ENCODE measurements at regions not wholly inside any gene's neighbourhood (a gene's known extent, or its start where the extent isn't known, plus 50 kb on each side); places are given as distances from the start of the nearest gene placed in this dataset.

GRCh38 chr3:144282313-144282712 lies 310.7 kb downstream of the DIPK2A start:
- Histone ChIP-seq H3K9me3 (ENCODE audit: control insufficient read depth in 2 of 2, insufficient read depth in 1 of 2, low read depth in 1 of 2, low read length in 1 of 2) (no peaks in the 10 kb centered on the region), H3K36me3 (ENCODE audit: control insufficient read depth in 3 of 3, insufficient read depth in 2 of 3, low read depth in 1 of 3, low read length in 3 of 3) (no peaks in the 10 kb centered on the region), H3K4me1 (ENCODE audit: control insufficient read depth in 3 of 3, insufficient read depth in 2 of 3, low read depth in 1 of 3, low read length in 2 of 3) (no peaks in the 10 kb centered on the region), H3K4me3 (ENCODE audit: low read depth in 1 of 3, low read length in 3 of 3) (no peak overlapping the region), H3K27me3 (ENCODE audit: control insufficient read depth in 3 of 3, insufficient read depth in 3 of 3, low read length in 3 of 3) (no peaks in the 10 kb centered on the region), H3K27ac (ENCODE audit: low read depth in 1 of 3, low read length in 2 of 3) (no peak overlapping the region)
- WGBS, 3 donors, result 83 to 91% (median 88%) methylated on average over 2 of the region's 2 CpGs
- DNase-seq (no peak), FAIRE-seq (no peak)

GRCh38 chr3:144286235-144286910 lies 314.8 kb downstream of the DIPK2A start:
- Histone ChIP-seq H3K27ac (ENCODE audit: low read depth in 1 of 3, low read length in 2 of 3) (no peak overlapping the region), H3K9me3 (ENCODE audit: control insufficient read depth in 2 of 2, insufficient read depth in 1 of 2, low read depth in 1 of 2, low read length in 1 of 2) (no peaks in the 10 kb centered on the region), H3K4me1 (ENCODE audit: control insufficient read depth in 3 of 3, insufficient read depth in 2 of 3, low read depth in 1 of 3, low read length in 2 of 3) (no peaks in the 10 kb centered on the region), H3K4me3 (ENCODE audit: low read depth in 1 of 3, low read length in 3 of 3) (no peak overlapping the region), H3K36me3 (ENCODE audit: control insufficient read depth in 3 of 3, insufficient read depth in 2 of 3, low read depth in 1 of 3, low read length in 3 of 3) (no peaks in the 10 kb centered on the region), H3K27me3 (ENCODE audit: control insufficient read depth in 3 of 3, insufficient read depth in 3 of 3, low read length in 3 of 3) (no peaks in the 10 kb centered on the region)
- DNase-seq (no peak), FAIRE-seq (no peak)
- WGBS, 3 donors, result 76 to 81% (median 77%) methylated on average over 6 of the region's 6 CpGs

- FAIRE-seq, result no peak
- no peaks in the 10 kb centered on the region for H3K9me3 ChIP-seq (ENCODE audit: control insufficient read depth in 2 of 2, insufficient read depth in 1 of 2, low read depth in 1 of 2, low read length in 1 of 2)
- no peaks in the 10 kb centered on the region for H3K36me3 ChIP-seq (ENCODE audit: control insufficient read depth in 3 of 3, insufficient read depth in 2 of 3, low read depth in 1 of 3, low read length in 3 of 3)
- no peak for DNase-seq
- no peaks in the 10 kb centered on the region for H3K4me1 ChIP-seq (ENCODE audit: control insufficient read depth in 3 of 3, insufficient read depth in 2 of 3, low read depth in 1 of 3, low read length in 2 of 3)
- no peak overlapping the region for H3K4me3 ChIP-seq (ENCODE audit: low read depth in 1 of 3, low read length in 3 of 3)
- H3K27ac ChIP-seq (ENCODE audit: low read depth in 1 of 3, low read length in 2 of 3), result no peak overlapping the region
- H3K27me3 ChIP-seq (ENCODE audit: control insufficient read depth in 3 of 3, insufficient read depth in 3 of 3, low read length in 3 of 3), result no peaks in the 10 kb centered on the region
- 8 to 22% (median 18%) methylated on average over 1 of the region's 1 CpG for WGBS, 3 donors
Observed at GRCh38 chr3:144287001-144287400, 315.4 kb downstream of the DIPK2A start.

DNA sequence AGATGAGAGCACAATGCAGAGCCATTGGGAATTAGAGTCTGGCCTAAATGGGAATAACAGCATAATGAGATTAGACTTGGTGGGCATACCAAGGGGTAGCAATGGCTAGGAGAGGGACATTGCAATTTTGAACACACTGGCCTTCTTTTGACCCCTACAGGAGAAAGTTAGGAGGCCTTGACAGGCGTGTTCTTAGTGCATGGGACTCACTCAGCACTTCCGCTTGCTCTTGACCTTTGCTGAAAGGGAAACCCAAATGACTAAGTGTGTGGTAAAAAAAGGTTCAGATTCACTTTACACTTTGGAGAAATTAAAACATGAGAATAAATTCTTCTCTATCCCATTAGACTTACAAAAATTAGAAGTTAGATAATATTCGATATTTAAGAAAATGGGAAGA lies 317.4 kb downstream of the DIPK2A start:
- Histone ChIP-seq H3K4me1 (ENCODE audit: control insufficient read depth in 3 of 3, insufficient read depth in 2 of 3, low read depth in 1 of 3, low read length in 2 of 3) (no peaks in the 10 kb centered on the region), H3K36me3 (ENCODE audit: control insufficient read depth in 3 of 3, insufficient read depth in 2 of 3, low read depth in 1 of 3, low read length in 3 of 3) (no peaks in the 10 kb centered on the region), H3K27ac (ENCODE audit: low read depth in 1 of 3, low read length in 2 of 3) (no peak overlapping the region), H3K9me3 (ENCODE audit: control insufficient read depth in 2 of 2, insufficient read depth in 1 of 2, low read depth in 1 of 2, low read length in 1 of 2) (no peaks in the 10 kb centered on the region), H3K4me3 (ENCODE audit: low read depth in 1 of 3, low read length in 3 of 3) (no peak overlapping the region), H3K27me3 (ENCODE audit: control insufficient read depth in 3 of 3, insufficient read depth in 3 of 3, low read length in 3 of 3) (no peaks in the 10 kb centered on the region)
- 74 to 83% (median 75%) methylated on average over 3 of the region's 3 CpGs for WGBS, 3 donors
- FAIRE-seq (no peak), DNase-seq (no peak)

DNA sequence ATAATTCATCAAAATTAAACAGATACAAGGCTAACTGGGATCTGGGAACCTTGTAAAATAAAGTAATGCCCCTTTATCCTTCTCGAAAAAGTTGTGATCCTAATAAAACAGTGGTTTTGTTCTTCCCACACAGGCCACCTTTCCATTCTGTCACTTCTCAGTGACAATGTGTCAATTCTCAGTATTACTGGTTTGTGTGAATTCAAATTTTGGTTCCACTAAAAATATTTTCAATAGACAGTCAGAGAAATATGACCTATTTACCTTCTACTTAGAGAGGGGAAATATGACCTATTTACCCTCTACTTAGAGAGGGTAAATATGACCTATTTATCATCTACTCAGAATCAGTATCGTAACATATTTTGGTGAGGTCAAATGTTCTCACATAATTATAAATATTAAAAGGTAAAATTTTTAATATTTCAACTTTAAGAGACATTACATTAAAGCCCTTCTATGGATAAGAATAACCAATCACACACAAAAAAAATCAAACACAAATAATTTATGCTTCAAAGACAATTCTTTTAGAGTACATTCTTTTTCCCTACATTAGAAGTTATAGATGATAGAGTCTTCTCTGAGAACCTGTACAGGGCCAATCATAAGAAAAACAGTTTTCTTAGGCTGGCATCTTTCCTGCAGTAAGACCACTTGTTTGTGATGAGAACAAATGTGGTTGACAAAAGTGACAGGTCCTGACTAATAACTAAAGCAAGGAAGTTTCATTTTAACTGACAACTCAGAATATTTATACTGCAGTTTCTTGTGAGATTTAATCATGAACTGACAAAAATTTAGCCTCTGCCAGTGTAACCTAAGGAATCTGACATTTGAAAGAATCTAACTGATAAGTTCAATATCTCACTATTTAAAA lies 323.3 kb downstream of the DIPK2A start:
- DNase-seq (no peak), FAIRE-seq (no peak)
- Histone ChIP-seq H3K27ac (ENCODE audit: low read depth in 1 of 3, low read length in 2 of 3) (no peak overlapping the region), H3K9me3 (ENCODE audit: control insufficient read depth in 2 of 2, insufficient read depth in 1 of 2, low read depth in 1 of 2, low read length in 1 of 2) (no peaks in the 10 kb centered on the region), H3K27me3 (ENCODE audit: control insufficient read depth in 3 of 3, insufficient read depth in 3 of 3, low read length in 3 of 3) (no peaks in the 10 kb centered on the region), H3K4me3 (ENCODE audit: low read depth in 1 of 3, low read length in 3 of 3) (no peak overlapping the region), H3K4me1 (ENCODE audit: control insufficient read depth in 3 of 3, insufficient read depth in 2 of 3, low read depth in 1 of 3, low read length in 2 of 3) (no peaks in the 10 kb centered on the region), H3K36me3 (ENCODE audit: control insufficient read depth in 3 of 3, insufficient read depth in 2 of 3, low read depth in 1 of 3, low read length in 3 of 3) (no peaks in the 10 kb centered on the region)
- WGBS, 3 donors, result 72 to 80% (median 76%) methylated on average over 2 of the region's 2 CpGs

DNA sequence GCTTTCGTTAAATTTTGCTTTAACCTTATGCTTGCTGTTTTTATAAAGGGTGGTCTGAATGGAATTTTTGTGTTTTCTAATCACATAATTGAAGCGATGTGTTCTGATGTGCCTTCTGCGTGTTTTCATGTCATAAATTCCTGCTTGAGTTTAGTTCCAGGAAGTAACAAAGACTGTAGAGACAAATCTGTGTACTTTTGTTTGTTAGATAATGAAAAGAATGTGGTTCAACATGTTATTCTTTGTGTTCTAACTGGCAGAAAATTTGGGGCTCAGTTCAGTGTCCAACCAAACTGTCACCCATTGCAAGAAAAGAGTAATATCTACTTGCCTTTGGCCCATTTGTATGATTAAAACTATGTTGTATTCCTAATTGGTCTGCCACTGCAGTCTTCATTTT lies 324.0 kb downstream of the DIPK2A start:
- FAIRE-seq (no peak), DNase-seq (no peak)
- H3K9me3 ChIP-seq (ENCODE audit: control insufficient read depth in 2 of 2, insufficient read depth in 1 of 2, low read depth in 1 of 2, low read length in 1 of 2), result no peaks in the 10 kb centered on the region
- H3K36me3 ChIP-seq (ENCODE audit: control insufficient read depth in 3 of 3, insufficient read depth in 2 of 3, low read depth in 1 of 3, low read length in 3 of 3), result no peaks in the 10 kb centered on the region
- H3K27ac ChIP-seq (ENCODE audit: low read depth in 1 of 3, low read length in 2 of 3), result no peak overlapping the region
- H3K4me3 ChIP-seq (ENCODE audit: low read depth in 1 of 3, low read length in 3 of 3), result no peak overlapping the region
- H3K27me3 ChIP-seq (ENCODE audit: control insufficient read depth in 3 of 3, insufficient read depth in 3 of 3, low read length in 3 of 3), result no peaks in the 10 kb centered on the region
- 14 to 39% (median 25%) methylated on average over 3 of the region's 3 CpGs for WGBS, 3 donors
- H3K4me1 ChIP-seq (ENCODE audit: control insufficient read depth in 3 of 3, insufficient read depth in 2 of 3, low read depth in 1 of 3, low read length in 2 of 3), result no peaks in the 10 kb centered on the region

DNA sequence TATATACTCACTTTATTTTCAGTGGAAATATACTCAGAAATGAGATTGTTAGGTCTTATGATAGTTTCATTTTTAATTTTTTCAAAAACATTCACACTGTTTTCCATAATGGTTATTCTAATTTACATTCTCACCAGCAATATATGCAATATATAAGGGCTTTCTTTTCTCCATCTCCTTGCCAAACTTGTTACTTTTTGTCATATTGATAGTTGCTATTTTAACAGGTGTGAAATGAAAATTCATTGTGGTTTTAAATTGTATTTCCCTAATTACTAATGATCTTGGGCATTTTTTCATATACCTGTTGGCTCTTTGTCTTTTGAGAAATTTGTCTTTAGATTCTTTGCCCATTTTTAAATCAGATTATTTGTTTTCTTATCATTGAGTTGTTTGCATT lies 325.2 kb downstream of the DIPK2A start:
- no peaks in the 10 kb centered on the region for H3K36me3 ChIP-seq (ENCODE audit: control insufficient read depth in 3 of 3, insufficient read depth in 2 of 3, low read depth in 1 of 3, low read length in 3 of 3)
- DNase-seq (no peak), FAIRE-seq (no peak)
- H3K4me3 ChIP-seq (ENCODE audit: low read depth in 1 of 3, low read length in 3 of 3), result no peak overlapping the region
- H3K27ac ChIP-seq (ENCODE audit: low read depth in 1 of 3, low read length in 2 of 3), result no peak overlapping the region
- no peaks in the 10 kb centered on the region for H3K4me1 ChIP-seq (ENCODE audit: control insufficient read depth in 3 of 3, insufficient read depth in 2 of 3, low read depth in 1 of 3, low read length in 2 of 3)
- peaks cover 0 to 1% of the 10 kb centered on the region in 2 donors for H3K9me3 ChIP-seq (ENCODE audit: control insufficient read depth in 2 of 2, insufficient read depth in 1 of 2, low read depth in 1 of 2, low read length in 1 of 2)
- H3K27me3 ChIP-seq (ENCODE audit: control insufficient read depth in 3 of 3, insufficient read depth in 3 of 3, low read length in 3 of 3), result no peaks in the 10 kb centered on the region

- Histone ChIP-seq H3K27me3 (ENCODE audit: control insufficient read depth in 3 of 3, insufficient read depth in 3 of 3, low read length in 3 of 3) (no peaks in the 10 kb centered on the region), H3K4me3 (ENCODE audit: low read depth in 1 of 3, low read length in 3 of 3) (no peak overlapping the region), H3K9me3 (ENCODE audit: control insufficient read depth in 2 of 2, insufficient read depth in 1 of 2, low read depth in 1 of 2, low read length in 1 of 2) (peaks cover 1 to 24% of the 10 kb centered on the region in 2 donors), H3K4me1 (ENCODE audit: control insufficient read depth in 3 of 3, insufficient read depth in 2 of 3, low read depth in 1 of 3, low read length in 2 of 3) (no peaks in the 10 kb centered on the region), H3K27ac (ENCODE audit: low read depth in 1 of 3, low read length in 2 of 3) (no peak overlapping the region), H3K36me3 (ENCODE audit: control insufficient read depth in 3 of 3, insufficient read depth in 2 of 3, low read depth in 1 of 3, low read length in 3 of 3) (no peaks in the 10 kb centered on the region)
- FAIRE-seq (no peak), DNase-seq (no peak)
- 17 to 70% (median 47%) methylated on average over 1 of the region's 1 CpG for WGBS, 3 donors
Observed at GRCh38 chr3:144301863-144302262, 330.2 kb downstream of the DIPK2A start.

Data from small intestine (tissue), 7 donors.